SK-N-SH (cell line): ENCODE measurements at regions not wholly inside any gene's neighbourhood (a gene's known extent, or its start where the extent isn't known, plus 50 kb on each side); places are given as distances from the start of the nearest gene placed in this dataset.

Experiments
- CTCF ChIA-PET: fragments of 300-600, 350-600 bp; formaldehyde crosslinking; extraction: SDS; loops from one replicate; lab custom pipeline; 2021; lab: Yijun Ruan, JAX
- POLR2A ChIA-PET: fragments of 350-600 bp; sonication (Branson Sonifier 250); formaldehyde crosslinking; extraction: SDS; loops from one replicate; lab custom pipeline; 2020; ENCODE audit warnings: antibody characterized with exemption, inconsistent platforms; lab: Yijun Ruan, JAX
- DNase-seq: peaks from one replicate; pipeline ENCODE4 v3.0.0; 2012
- H2AFZ ChIP-seq: fragments of 200-600 bp; sonication (generic); 2 replicates; pipeline ENCODE4 v1.8.1; 2016; ENCODE audit warnings: antibody characterized with exemption, mild to moderate bottlenecking, low read depth
- H3F3A ChIP-seq: fragments of 200-600 bp; sonication (generic); replicated peaks from 2 replicates; pipeline ENCODE3; 2016; ENCODE audit warnings: antibody characterized with exemption, mild to moderate bottlenecking; ENCODE audit not compliant: insufficient read depth
- H3K27ac ChIP-seq, 2 experiments: fragments of 200-500 bp in 1 of 2; fragments of 200-600 bp in 1 of 2; sonication (Bioruptor generic) in 1 of 2; sonication (generic), shearing (Covaris generic) in 1 of 2; 2 replicates each; pipeline versions ENCODE4 v1.5.1 to v1.6.1; 2014 to 2016; ENCODE audit warnings: low read depth in 2 of 2, inconsistent platforms in 1 of 2, low read length in 1 of 2, mild to moderate bottlenecking in 1 of 2, mixed read lengths in 1 of 2
- H3K27me3 ChIP-seq: fragments of 200-600 bp; sonication (generic), shearing (Covaris generic); 2 replicates; pipeline ENCODE4 v1.6.1; 2016; ENCODE audit warnings: mixed run types; ENCODE audit not compliant: insufficient read depth
- H3K36me3 ChIP-seq, 2 experiments: fragments of 200-500 bp in 1 of 2; fragments of 200-600 bp in 1 of 2; sonication (Bioruptor generic) in 1 of 2; sonication (generic) in 1 of 2; replicated peaks in 1 of 2; 2 replicates each; pipeline versions ENCODE3 to v1.5.1; 2014 to 2016; ENCODE audit warnings: low read length in 1 of 2, mild to moderate bottlenecking in 1 of 2; ENCODE audit not compliant: insufficient read depth in 2 of 2, control insufficient read depth in 1 of 2
- H3K4me1 ChIP-seq, 2 experiments: fragments of 200-500 bp in 1 of 2; fragments of 200-600 bp in 1 of 2; sonication (Bioruptor generic) in 1 of 2; sonication (generic), shearing (Covaris generic) in 1 of 2; 2 replicates each; pipeline versions ENCODE4 v1.5.1 to v1.6.1; 2014 to 2016; ENCODE audit warnings: low read depth in 1 of 2, low read length in 1 of 2, mixed run types in 1 of 2; ENCODE audit not compliant: insufficient read depth in 2 of 2, control insufficient read depth in 1 of 2
- H3K4me2 ChIP-seq: fragments of 200-600 bp; sonication (generic), shearing (Covaris generic); 2 replicates; pipeline ENCODE4 v1.6.1; 2017; ENCODE audit warnings: mixed run types
- H3K4me3 ChIP-seq, 2 experiments: fragments of 200-500 bp in 1 of 2; fragments of 200-600 bp in 1 of 2; sonication (Bioruptor generic) in 1 of 2; sonication (generic), shearing (Covaris generic) in 1 of 2; 2 replicates each; pipeline versions ENCODE4 v1.5.1 to v1.8.1; 2014 to 2016; ENCODE audit warnings: low read depth in 2 of 2, inconsistent platforms in 1 of 2, low read length in 1 of 2, mild to moderate bottlenecking in 1 of 2, mixed read lengths in 1 of 2, moderate library complexity in 1 of 2
- H3K79me2 ChIP-seq: fragments of 200-600 bp; sonication (generic); 2 replicates; pipeline ENCODE4 v1.8.1; 2017; ENCODE audit warnings: mild to moderate bottlenecking; ENCODE audit not compliant: insufficient read depth
- H3K9ac ChIP-seq: fragments of 200-600 bp; sonication (generic); 2 replicates; pipeline ENCODE4 v1.6.1; 2017; ENCODE audit warnings: mixed run types
- H3K9me2 ChIP-seq: fragments of 200-600 bp; sonication (generic); 2 replicates; pipeline ENCODE4 v1.6.1; 2017; ENCODE audit warnings: mixed run types
- H3K9me3 ChIP-seq: fragments of 200-600 bp; sonication (generic); 2 replicates; pipeline ENCODE4 v1.6.1; 2017; ENCODE audit warnings: mixed run types, mild to moderate bottlenecking, moderate library complexity
- H4K20me1 ChIP-seq: fragments of 200-600 bp; sonication (generic); 2 replicates; pipeline ENCODE4 v1.6.1; 2017; ENCODE audit warnings: mild to moderate bottlenecking, mixed run types; ENCODE audit not compliant: insufficient read depth
- ELF1 ChIP-seq: IDR thresholded peaks from 2 replicates; pipeline ENCODE4 v1.4.0; 2012
- EP300 ChIP-seq, 2 experiments: IDR thresholded peaks; 2 replicates each; pipeline versions ENCODE4 v1.4.0 to v1.6.1; 2012; ENCODE audit warnings: borderline replicate concordance in 1 of 2, low read depth in 1 of 2, low read length in 1 of 2
- GABPA ChIP-seq: IDR thresholded peaks from 2 replicates; pipeline ENCODE4 v1.4.0; 2012; ENCODE audit warnings: low read depth, mild to moderate bottlenecking
- NRF1 ChIP-seq: IDR thresholded peaks from 2 replicates; pipeline ENCODE4 v1.6.1; 2012; ENCODE audit warnings: low read depth, mild to moderate bottlenecking, low read length
- SIN3A ChIP-seq: IDR thresholded peaks from 2 replicates; pipeline ENCODE4 v1.6.1; 2012; ENCODE audit warnings: low read depth, mild to moderate bottlenecking, low read length, moderate library complexity, borderline replicate concordance
- SMC3 ChIP-seq: IDR thresholded peaks from 2 replicates; pipeline ENCODE4 v1.6.1; 2012; ENCODE audit warnings: low read depth, low read length, improper control_type of control experiment
- WGBS: methylation state at CpG from one replicate; pipeline ENCODE4 v1.1.6; 2017; ENCODE audit warnings: low lambda C conversion rate; 5-methylcytosine and 5-hydroxymethylcytosine counted together
- TF ChIP-seq, protein P1 (sequence below): fragments of 150-350 bp; IDR thresholded peaks from 2 replicates; pipeline ENCODE4 v1.6.1; 2017; ENCODE audit warnings: antibody characterized with exemption, low read length, low read depth, borderline replicate concordance
- TF ChIP-seq, protein P2 (sequence below): IDR thresholded peaks from 2 replicates; pipeline ENCODE4 v1.4.0; 2012; ENCODE audit warnings: low read depth
- TF ChIP-seq, protein P3 (sequence below): fragments of 150-350 bp; IDR thresholded peaks from 2 replicates; pipeline ENCODE4 v1.6.1; 2016; ENCODE audit warnings: mild to moderate bottlenecking, low read depth, low read length
- TF ChIP-seq, protein P4 (sequence below): IDR thresholded peaks from 2 replicates; pipeline ENCODE4; 2012
- TF ChIP-seq, protein P5 (sequence below): IDR thresholded peaks from 2 replicates; pipeline ENCODE4 v1.4.0; 2012; ENCODE audit warnings: low read depth, borderline replicate concordance

DNA sequence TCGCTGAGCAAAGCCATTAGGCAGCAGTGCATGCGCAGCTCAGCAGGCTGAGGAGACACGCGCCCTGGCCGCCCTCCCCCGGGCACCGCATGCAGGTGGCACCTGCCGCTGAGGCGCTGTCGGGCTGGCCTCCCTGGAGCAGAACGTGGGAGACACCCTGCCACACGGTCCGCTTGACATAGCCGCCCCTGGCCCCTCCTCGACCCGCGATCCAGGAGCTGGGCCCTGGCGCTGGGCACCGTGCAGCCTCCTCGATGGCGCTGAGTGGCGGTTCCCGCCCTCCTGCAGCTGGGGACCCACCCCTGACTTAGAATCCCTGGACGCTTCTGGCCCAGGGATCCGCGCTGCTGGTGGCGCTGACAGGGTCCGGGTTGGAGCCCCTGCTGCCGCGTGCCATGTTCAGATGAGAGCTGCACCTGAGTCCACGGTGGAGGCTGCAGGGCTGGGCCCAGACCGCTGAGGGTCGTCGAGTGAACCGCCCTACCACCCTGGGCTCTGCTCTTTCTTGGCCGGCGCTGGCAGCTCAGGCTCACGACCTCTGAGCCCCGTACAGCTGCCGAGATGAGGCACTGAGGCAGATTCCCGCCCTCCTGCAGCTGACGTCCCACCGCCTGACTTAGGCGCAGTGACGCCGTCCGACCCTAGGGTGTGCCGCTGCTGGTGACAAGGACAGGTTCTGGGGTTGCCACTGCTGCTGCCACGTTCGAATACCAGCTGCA, 116.8 kb downstream of the OR13A1 start:
- H3K4me2 ChIP-seq: no peak overlapping the region
- no peaks in the 10 kb centered on the region for H3K9me3 ChIP-seq
- H2AFZ ChIP-seq: no peak overlapping the region
- no peaks in the 10 kb centered on the region for H3F3A ChIP-seq
- ChIA-PET CTCF (interaction anchor here (0.6 kb wide), 1 partner anchor 1113 kb away, joined by 3 read pairs; no protein-coding TSS in a partner anchor), POLR2A (no interaction called here)
- H3K4me3 ChIP-seq: no peak overlapping the region
- DNase-seq: no peak
- no peaks in the 10 kb centered on the region for H3K9me2 ChIP-seq
- H3K36me3 ChIP-seq: no peaks in the 10 kb centered on the region
- WGBS: 17% methylated on average over 10 of the region's 50 CpGs
- H3K27me3 ChIP-seq: peaks cover 29% of the 10 kb centered on the region; the same call in 1 of the 2 replicates
- H3K4me1 ChIP-seq: peaks cover 0 to 5% of the 10 kb centered on the region in 2 experiments; a peak in 1 of 4 replicates
- no peaks in the 10 kb centered on the region for H4K20me1 ChIP-seq
- no peak overlapping the region for H3K27ac ChIP-seq
- TF ChIP-seq, protein P1, sequence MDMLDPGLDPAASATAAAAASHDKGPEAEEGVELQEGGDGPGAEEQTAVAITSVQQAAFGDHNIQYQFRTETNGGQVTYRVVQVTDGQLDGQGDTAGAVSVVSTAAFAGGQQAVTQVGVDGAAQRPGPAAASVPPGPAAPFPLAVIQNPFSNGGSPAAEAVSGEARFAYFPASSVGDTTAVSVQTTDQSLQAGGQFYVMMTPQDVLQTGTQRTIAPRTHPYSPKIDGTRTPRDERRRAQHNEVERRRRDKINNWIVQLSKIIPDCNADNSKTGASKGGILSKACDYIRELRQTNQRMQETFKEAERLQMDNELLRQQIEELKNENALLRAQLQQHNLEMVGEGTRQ: no peak
- TF ChIP-seq, protein P2, sequence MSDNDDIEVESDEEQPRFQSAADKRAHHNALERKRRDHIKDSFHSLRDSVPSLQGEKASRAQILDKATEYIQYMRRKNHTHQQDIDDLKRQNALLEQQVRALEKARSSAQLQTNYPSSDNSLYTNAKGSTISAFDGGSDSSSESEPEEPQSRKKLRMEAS: no peak
- TF ChIP-seq GABPA (no peak), NRF1 (no peak), SMC3 (no peak), EP300 (IDR thresholded peaks at IDR 0.05; ENCODE audit: borderline replicate concordance in 1 of 2, low read depth in 1 of 2, low read length in 1 of 2) (no peak), SIN3A (no peak), ELF1 (no peak)
- TF ChIP-seq, protein P3, sequence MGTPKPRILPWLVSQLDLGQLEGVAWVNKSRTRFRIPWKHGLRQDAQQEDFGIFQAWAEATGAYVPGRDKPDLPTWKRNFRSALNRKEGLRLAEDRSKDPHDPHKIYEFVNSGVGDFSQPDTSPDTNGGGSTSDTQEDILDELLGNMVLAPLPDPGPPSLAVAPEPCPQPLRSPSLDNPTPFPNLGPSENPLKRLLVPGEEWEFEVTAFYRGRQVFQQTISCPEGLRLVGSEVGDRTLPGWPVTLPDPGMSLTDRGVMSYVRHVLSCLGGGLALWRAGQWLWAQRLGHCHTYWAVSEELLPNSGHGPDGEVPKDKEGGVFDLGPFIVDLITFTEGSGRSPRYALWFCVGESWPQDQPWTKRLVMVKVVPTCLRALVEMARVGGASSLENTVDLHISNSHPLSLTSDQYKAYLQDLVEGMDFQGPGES: no peak
- TF ChIP-seq, protein P4, sequence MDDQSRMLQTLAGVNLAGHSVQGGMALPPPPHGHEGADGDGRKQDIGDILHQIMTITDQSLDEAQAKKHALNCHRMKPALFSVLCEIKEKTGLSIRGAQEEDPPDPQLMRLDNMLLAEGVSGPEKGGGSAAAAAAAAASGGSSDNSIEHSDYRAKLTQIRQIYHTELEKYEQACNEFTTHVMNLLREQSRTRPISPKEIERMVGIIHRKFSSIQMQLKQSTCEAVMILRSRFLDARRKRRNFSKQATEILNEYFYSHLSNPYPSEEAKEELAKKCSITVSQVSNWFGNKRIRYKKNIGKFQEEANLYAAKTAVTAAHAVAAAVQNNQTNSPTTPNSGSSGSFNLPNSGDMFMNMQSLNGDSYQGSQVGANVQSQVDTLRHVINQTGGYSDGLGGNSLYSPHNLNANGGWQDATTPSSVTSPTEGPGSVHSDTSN: no peak
- TF ChIP-seq, protein P5, sequence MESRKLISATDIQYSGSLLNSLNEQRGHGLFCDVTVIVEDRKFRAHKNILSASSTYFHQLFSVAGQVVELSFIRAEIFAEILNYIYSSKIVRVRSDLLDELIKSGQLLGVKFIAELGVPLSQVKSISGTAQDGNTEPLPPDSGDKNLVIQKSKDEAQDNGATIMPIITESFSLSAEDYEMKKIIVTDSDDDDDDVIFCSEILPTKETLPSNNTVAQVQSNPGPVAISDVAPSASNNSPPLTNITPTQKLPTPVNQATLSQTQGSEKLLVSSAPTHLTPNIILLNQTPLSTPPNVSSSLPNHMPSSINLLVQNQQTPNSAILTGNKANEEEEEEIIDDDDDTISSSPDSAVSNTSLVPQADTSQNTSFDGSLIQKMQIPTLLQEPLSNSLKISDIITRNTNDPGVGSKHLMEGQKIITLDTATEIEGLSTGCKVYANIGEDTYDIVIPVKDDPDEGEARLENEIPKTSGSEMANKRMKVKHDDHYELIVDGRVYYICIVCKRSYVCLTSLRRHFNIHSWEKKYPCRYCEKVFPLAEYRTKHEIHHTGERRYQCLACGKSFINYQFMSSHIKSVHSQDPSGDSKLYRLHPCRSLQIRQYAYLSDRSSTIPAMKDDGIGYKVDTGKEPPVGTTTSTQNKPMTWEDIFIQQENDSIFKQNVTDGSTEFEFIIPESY: no peak
- no peaks in the 10 kb centered on the region for H3K79me2 ChIP-seq
- H3K9ac ChIP-seq: no peak overlapping the region
